PFSK-1 (cell line): ENCODE measurements at regions not wholly inside any gene's neighbourhood (a gene's known extent, or its start where the extent isn't known, plus 50 kb on each side); places are given as distances from the start of the nearest gene placed in this dataset.

Source experiments
- FOXP2 ChIP-seq: optimal IDR thresholded peaks from 2 replicates; pipeline ENCODE3; 2011; ENCODE audit warnings: borderline replicate concordance, control low read depth, inconsistent platforms; ENCODE audit not compliant: insufficient read depth; ENCODE audit errors: extremely low read length, extremely low read depth
- POLR2AphosphoS5 ChIP-seq: IDR thresholded peaks from 2 replicates; pipeline ENCODE4 v1.6.1; 2012; ENCODE audit warnings: low read depth, mild to moderate bottlenecking, control low read depth, low read length, moderate library complexity
- REST ChIP-seq, 2 experiments: IDR thresholded peaks; 2 replicates each; pipeline versions ENCODE4 v1.6.1 to v1.8.0; 2011 to 2012; ENCODE audit warnings: low read depth in 2 of 2, low read length in 2 of 2, control low read depth in 1 of 2, inconsistent platforms in 1 of 2, mild to moderate bottlenecking in 1 of 2, moderate library complexity in 1 of 2; ENCODE audit not compliant: insufficient read depth in 1 of 2
- SIN3A ChIP-seq: IDR thresholded peaks from 2 replicates; pipeline ENCODE4 v1.6.1; 2012; ENCODE audit warnings: mild to moderate bottlenecking, low read length, moderate library complexity, borderline replicate concordance; ENCODE audit not compliant: insufficient read depth
- TAF1 ChIP-seq: IDR thresholded peaks from 2 replicates; pipeline ENCODE4 v1.6.1; 2012; ENCODE audit warnings: low read length, control low read depth, borderline replicate concordance; ENCODE audit not compliant: insufficient read depth

GRCh38 chr6:97885325-97885724 lies 602.3 kb upstream of the MMS22L start:
- no peak for TF ChIP-seq POLR2AphosphoS5
- TF ChIP-seq REST (IDR thresholded peaks at IDR 0.05; ENCODE audit: insufficient read depth in 1 of 2, low read depth in 2 of 2, low read length in 2 of 2) = no peak
- no peak for TF ChIP-seq TAF1
- TF ChIP-seq SIN3A = no peak
- TF ChIP-seq FOXP2 = no peak

DNA sequence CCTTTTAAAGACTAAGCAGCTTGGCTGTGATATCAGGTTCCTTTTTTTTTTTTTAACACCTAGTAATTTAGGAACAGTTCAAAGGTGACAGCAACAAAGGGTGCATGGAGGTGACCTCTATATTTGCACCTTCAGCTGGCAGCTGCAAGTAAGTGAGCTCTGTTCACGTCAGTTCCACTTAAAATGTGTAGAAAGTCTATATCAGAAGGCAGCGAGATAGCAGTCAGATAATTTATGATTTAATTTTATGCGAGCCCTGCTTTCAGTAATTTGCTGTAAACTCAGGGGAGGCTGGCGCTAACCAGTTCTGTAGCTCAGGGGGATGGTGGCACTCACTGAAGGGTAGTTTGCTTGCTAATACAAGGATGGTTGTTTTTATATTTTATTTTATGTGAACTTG lies 602.8 kb upstream of the MMS22L start:
- TF ChIP-seq FOXP2 (no peak), TAF1 (no peak), REST (IDR thresholded peaks at IDR 0.05; ENCODE audit: insufficient read depth in 1 of 2, low read depth in 2 of 2, low read length in 2 of 2) (no peak), POLR2AphosphoS5 (no peak), SIN3A (no peak)

DNA sequence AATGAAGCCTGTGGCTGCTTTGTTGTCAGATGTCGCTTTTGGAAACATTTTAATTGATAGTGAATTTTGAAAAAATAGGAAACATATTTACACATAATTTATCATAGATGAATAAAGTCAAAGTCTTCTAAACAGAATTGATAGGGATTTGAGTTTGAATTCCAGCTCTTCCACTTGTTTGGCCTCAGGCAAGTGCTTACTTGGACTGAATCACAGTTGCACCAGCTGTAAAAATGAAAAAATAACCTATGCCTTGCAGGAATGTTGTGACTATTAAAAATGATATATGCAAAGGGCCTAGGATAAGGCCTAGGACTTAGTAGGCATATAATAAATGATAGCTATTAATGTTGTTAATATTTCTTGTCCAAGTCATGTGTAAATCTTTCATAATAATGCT lies 618.5 kb upstream of the MMS22L start:
- TF ChIP-seq SIN3A (no peak), REST (IDR thresholded peaks at IDR 0.05; ENCODE audit: insufficient read depth in 1 of 2, low read depth in 2 of 2, low read length in 2 of 2) (no peak), TAF1 (no peak), FOXP2 (no peak), POLR2AphosphoS5 (no peak)

DNA sequence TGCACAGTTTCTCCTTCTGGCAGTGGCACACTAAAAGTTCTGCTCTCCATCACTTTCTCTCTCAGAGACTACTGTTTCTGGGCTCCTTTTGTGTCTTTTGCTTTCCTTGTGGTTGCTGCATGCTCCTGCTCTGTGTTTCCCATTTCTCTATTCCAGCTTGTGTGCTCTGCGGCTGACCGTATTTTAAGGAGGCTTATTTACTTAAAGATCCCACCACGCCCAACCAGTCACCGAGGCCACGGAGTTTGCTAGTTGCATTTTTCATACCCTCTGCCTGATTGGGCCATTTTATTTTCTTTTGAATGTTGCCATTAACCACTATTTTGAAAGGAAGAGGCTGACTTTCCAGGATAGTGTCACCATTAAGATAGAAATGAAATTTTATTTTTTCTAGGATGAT lies 626.4 kb upstream of the MMS22L start:
- TF ChIP-seq TAF1 (no peak), SIN3A (no peak), FOXP2 (no peak), POLR2AphosphoS5 (no peak), REST (IDR thresholded peaks at IDR 0.05; ENCODE audit: insufficient read depth in 1 of 2, low read depth in 2 of 2, low read length in 2 of 2) (no peak)

DNA sequence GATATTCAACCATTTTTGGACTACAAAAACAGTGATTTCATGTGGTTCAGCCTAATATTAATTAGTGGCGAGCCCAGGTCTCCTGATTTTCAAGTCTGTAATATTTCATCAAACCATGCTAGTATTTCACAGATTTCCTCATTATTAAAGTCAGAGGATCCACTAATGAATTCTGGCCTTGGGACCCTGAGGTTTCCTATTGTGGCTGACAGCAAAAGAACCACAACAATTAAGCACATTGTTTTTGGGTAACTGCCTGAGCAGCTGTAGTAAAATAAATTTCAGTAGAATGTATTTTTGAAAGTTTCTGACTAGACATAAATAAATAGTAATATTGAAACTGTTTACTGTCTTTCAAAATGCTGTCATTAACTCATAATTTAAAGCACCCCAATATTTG lies 630.7 kb upstream of the MMS22L start:
- no peak for TF ChIP-seq REST (IDR thresholded peaks at IDR 0.05; ENCODE audit: insufficient read depth in 1 of 2, low read depth in 2 of 2, low read length in 2 of 2)
- no peak for TF ChIP-seq TAF1
- no peak for TF ChIP-seq SIN3A
- TF ChIP-seq POLR2AphosphoS5 = no peak
- no peak for TF ChIP-seq FOXP2
